ENCODE measurements at regions not wholly inside any gene's neighbourhood (a gene's known extent, or its start where the extent isn't known, plus 50 kb on each side); places are given as distances from the start of the nearest gene placed in this dataset.

- TF ChIP-seq EZH2phosphoT487 (IDR thresholded peaks at IDR 0.05; ENCODE audit: unreplicated experiment) (no peak), CREB1 (CRISPR knock-in tag; IDR thresholded peaks at IDR 0.05; ENCODE audit: low read depth) (no peak), STAT1 (IDR thresholded peaks at IDR 0.05; ENCODE audit: unreplicated experiment) (no peak), POLR2AphosphoS5 (IDR thresholded peaks at IDR 0.05; ENCODE audit: low read depth) (no peak), JUNB (IDR thresholded peaks at IDR 0.05; ENCODE audit: unreplicated experiment) (no peak), ZNF114 (CRISPR knock-in tag; IDR thresholded peaks at IDR 0.05) (no peak)
- TF ChIP-seq, protein P1, sequence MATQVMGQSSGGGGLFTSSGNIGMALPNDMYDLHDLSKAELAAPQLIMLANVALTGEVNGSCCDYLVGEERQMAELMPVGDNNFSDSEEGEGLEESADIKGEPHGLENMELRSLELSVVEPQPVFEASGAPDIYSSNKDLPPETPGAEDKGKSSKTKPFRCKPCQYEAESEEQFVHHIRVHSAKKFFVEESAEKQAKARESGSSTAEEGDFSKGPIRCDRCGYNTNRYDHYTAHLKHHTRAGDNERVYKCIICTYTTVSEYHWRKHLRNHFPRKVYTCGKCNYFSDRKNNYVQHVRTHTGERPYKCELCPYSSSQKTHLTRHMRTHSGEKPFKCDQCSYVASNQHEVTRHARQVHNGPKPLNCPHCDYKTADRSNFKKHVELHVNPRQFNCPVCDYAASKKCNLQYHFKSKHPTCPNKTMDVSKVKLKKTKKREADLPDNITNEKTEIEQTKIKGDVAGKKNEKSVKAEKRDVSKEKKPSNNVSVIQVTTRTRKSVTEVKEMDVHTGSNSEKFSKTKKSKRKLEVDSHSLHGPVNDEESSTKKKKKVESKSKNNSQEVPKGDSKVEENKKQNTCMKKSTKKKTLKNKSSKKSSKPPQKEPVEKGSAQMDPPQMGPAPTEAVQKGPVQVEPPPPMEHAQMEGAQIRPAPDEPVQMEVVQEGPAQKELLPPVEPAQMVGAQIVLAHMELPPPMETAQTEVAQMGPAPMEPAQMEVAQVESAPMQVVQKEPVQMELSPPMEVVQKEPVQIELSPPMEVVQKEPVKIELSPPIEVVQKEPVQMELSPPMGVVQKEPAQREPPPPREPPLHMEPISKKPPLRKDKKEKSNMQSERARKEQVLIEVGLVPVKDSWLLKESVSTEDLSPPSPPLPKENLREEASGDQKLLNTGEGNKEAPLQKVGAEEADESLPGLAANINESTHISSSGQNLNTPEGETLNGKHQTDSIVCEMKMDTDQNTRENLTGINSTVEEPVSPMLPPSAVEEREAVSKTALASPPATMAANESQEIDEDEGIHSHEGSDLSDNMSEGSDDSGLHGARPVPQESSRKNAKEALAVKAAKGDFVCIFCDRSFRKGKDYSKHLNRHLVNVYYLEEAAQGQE (IDR thresholded peaks at IDR 0.05; ENCODE audit: unreplicated experiment) = no peak
- TF ChIP-seq, protein P2, sequence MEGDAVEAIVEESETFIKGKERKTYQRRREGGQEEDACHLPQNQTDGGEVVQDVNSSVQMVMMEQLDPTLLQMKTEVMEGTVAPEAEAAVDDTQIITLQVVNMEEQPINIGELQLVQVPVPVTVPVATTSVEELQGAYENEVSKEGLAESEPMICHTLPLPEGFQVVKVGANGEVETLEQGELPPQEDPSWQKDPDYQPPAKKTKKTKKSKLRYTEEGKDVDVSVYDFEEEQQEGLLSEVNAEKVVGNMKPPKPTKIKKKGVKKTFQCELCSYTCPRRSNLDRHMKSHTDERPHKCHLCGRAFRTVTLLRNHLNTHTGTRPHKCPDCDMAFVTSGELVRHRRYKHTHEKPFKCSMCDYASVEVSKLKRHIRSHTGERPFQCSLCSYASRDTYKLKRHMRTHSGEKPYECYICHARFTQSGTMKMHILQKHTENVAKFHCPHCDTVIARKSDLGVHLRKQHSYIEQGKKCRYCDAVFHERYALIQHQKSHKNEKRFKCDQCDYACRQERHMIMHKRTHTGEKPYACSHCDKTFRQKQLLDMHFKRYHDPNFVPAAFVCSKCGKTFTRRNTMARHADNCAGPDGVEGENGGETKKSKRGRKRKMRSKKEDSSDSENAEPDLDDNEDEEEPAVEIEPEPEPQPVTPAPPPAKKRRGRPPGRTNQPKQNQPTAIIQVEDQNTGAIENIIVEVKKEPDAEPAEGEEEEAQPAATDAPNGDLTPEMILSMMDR (conservative IDR thresholded peaks at IDR 0.05; ENCODE audit: low read depth in 2 of 2) = no peak
Observed at GRCh38 chr13:64871742-64872141, 2358.4 kb downstream of the PCDH9 start.

All from GM23338 (cell line).